Nephron progenitor cell (in vitro differentiated cells): ENCODE measurements at regions not wholly inside any gene's neighbourhood (a gene's known extent, or its start where the extent isn't known, plus 50 kb on each side); places are given as distances from the start of the nearest gene placed in this dataset.
A peak's percentile ranks its signal among the peaks of the same experiment; 100 is the strongest.

Experiments used
- DNase-seq: peaks from one replicate; pipeline ENCODE4 v3.0.0; 2021
- H3K27ac Mint-ChIP-seq: 2 replicates; pipeline ENCODE4 v1.8.0; 2021; ENCODE audit warnings: mild to moderate bottlenecking, moderate library complexity, mixed read lengths
- H3K27me3 Mint-ChIP-seq: 2 replicates; pipeline ENCODE4 v1.8.0; 2021; ENCODE audit warnings: mild to moderate bottlenecking, low read depth, mixed read lengths; ENCODE audit not compliant: poor library complexity
- H3K36me3 Mint-ChIP-seq: 2 replicates; pipeline ENCODE4 v1.8.0; 2021; ENCODE audit warnings: low read depth, mixed read lengths
- H3K4me1 Mint-ChIP-seq: 2 replicates; pipeline ENCODE4 v1.8.0; 2021; ENCODE audit warnings: mixed read lengths
- H3K4me3 Mint-ChIP-seq: 2 replicates; pipeline ENCODE4 v1.8.0; 2021; ENCODE audit warnings: mild to moderate bottlenecking, moderate library complexity, mixed read lengths
- H3K9me3 Mint-ChIP-seq: 2 replicates; pipeline ENCODE4 v1.8.0; 2021; ENCODE audit warnings: mild to moderate bottlenecking, moderate library complexity, mixed read lengths
- TF ChIP-seq, protein P1 (sequence below): fragments of 200-600 bp; sonication (generic); IDR thresholded peaks from 2 replicates; pipeline ENCODE4 v1.5.0; 2021; ENCODE audit warnings: antibody characterized with exemption

- Mint-ChIP-seq H3K27me3 (no peaks in the 10 kb centered on the region), H3K9me3 (no peaks in the 10 kb centered on the region), H3K27ac (no peak overlapping the region), H3K4me3 (no peak overlapping the region), H3K4me1 (peaks cover 18% of the 10 kb centered on the region), H3K36me3 (no peaks in the 10 kb centered on the region)
- DNase-seq: no peak
- TF ChIP-seq, protein P1, sequence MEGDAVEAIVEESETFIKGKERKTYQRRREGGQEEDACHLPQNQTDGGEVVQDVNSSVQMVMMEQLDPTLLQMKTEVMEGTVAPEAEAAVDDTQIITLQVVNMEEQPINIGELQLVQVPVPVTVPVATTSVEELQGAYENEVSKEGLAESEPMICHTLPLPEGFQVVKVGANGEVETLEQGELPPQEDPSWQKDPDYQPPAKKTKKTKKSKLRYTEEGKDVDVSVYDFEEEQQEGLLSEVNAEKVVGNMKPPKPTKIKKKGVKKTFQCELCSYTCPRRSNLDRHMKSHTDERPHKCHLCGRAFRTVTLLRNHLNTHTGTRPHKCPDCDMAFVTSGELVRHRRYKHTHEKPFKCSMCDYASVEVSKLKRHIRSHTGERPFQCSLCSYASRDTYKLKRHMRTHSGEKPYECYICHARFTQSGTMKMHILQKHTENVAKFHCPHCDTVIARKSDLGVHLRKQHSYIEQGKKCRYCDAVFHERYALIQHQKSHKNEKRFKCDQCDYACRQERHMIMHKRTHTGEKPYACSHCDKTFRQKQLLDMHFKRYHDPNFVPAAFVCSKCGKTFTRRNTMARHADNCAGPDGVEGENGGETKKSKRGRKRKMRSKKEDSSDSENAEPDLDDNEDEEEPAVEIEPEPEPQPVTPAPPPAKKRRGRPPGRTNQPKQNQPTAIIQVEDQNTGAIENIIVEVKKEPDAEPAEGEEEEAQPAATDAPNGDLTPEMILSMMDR: no peak
Observed at GRCh38 chr5:109992264-109992915, 302.7 kb downstream of the MAN2A1 start.

GRCh38 chr5:109994135-109994534 is 304.4 kb downstream of the MAN2A1 start:
- Mint-ChIP-seq H3K4me1 (peaks cover 26% of the 10 kb centered on the region), H3K27ac (no peak overlapping the region), H3K36me3 (no peaks in the 10 kb centered on the region), H3K9me3 (peaks cover 5% of the 10 kb centered on the region), H3K4me3 (no peak overlapping the region), H3K27me3 (no peaks in the 10 kb centered on the region)
- no peak for DNase-seq
- TF ChIP-seq, protein P1: no peak

GRCh38 chr5:109996246-109996645 is 306.5 kb downstream of the MAN2A1 start:
- no peak for DNase-seq

GRCh38 chr5:109997161-109997560 is 307.4 kb downstream of the MAN2A1 start:
- DNase-seq: no peak
- peaks cover 26% of the 10 kb centered on the region for H3K4me1 Mint-ChIP-seq
- peak overlapping the region; percentile 66 for H3K27ac Mint-ChIP-seq
- H3K27me3 Mint-ChIP-seq: no peaks in the 10 kb centered on the region
- H3K9me3 Mint-ChIP-seq: peaks cover 5% of the 10 kb centered on the region
- H3K4me3 Mint-ChIP-seq: no peak overlapping the region
- no peaks in the 10 kb centered on the region for H3K36me3 Mint-ChIP-seq
- TF ChIP-seq, protein P1: no peak

More at GRCh38 chr5:109996246-109996645, 306.5 kb downstream of the MAN2A1 start:
- Mint-ChIP-seq H3K36me3 (no peaks in the 10 kb centered on the region), H3K4me3 (no peak overlapping the region), H3K27me3 (no peaks in the 10 kb centered on the region), H3K4me1 (peaks cover 26% of the 10 kb centered on the region), H3K9me3 (peaks cover 5% of the 10 kb centered on the region), H3K27ac (no peak overlapping the region)
- TF ChIP-seq, protein P1: no peak

- Mint-ChIP-seq H3K4me3 (no peak overlapping the region), H3K27me3 (no peaks in the 10 kb centered on the region), H3K27ac (no peak overlapping the region), H3K36me3 (no peaks in the 10 kb centered on the region), H3K9me3 (peaks cover 5% of the 10 kb centered on the region), H3K4me1 (peaks cover 26% of the 10 kb centered on the region)
- TF ChIP-seq, protein P1: no peak
- no peak for DNase-seq
Observed at GRCh38 chr5:109998208-109998607, 308.5 kb downstream of the MAN2A1 start.

DNA sequence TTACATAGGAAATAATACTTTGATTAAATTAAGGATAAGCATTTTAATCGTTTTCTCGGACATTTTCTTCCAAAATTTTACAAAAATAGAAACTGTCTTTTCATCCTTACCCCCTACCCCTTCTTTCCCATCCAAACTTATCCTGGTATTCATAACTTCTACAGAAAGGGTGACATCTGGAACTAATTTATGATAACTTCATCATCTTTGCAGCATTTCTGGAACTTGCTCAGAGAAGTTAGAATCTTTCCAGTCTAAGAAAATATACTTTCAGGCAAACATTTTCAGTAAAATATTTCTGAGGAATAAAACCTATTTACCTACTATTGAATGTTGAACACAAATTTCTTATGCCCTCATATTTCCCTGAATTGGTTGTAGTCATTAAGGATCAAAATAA is 309.0 kb downstream of the MAN2A1 start:
- Mint-ChIP-seq H3K4me1 (peaks cover 26% of the 10 kb centered on the region), H3K27ac (no peak overlapping the region)

More for the DNA sequence above, 309.0 kb downstream of the MAN2A1 start:
- Mint-ChIP-seq H3K27me3 (no peaks in the 10 kb centered on the region), H3K4me3 (no peak overlapping the region), H3K36me3 (no peaks in the 10 kb centered on the region), H3K9me3 (peaks cover 5% of the 10 kb centered on the region)
- TF ChIP-seq, protein P1: no peak
- no peak for DNase-seq
